H1 (cell line): ENCODE measurements at regions not wholly inside any gene's neighbourhood (a gene's known extent, or its start where the extent isn't known, plus 50 kb on each side); places are given as distances from the start of the nearest gene placed in this dataset.

ENCODE experiments used
- CTCF ChIA-PET: fragments of 300-600 bp; sonication (Branson Sonifier 250); formaldehyde crosslinking; loops from one replicate; lab custom pipeline; 2021; ENCODE audit not compliant: partially characterized antibody; lab: Charles Lee
- POLR2A ChIA-PET: fragments of 300-600 bp; sonication (Branson Sonifier 250); formaldehyde crosslinking; loops from one replicate; lab custom pipeline; 2021; ENCODE audit warnings: inconsistent platforms; ENCODE audit not compliant: partially characterized antibody; lab: Charles Lee
- DNase-seq, 2 experiments: peaks; one replicate each; pipeline versions ENCODE4 v3.0.0 to v3.0.0-alpha.2; 2010 to 2022; ENCODE audit warnings: low spot score in 2 of 2, low read depth in 1 of 2, mixed read lengths in 1 of 2
- FAIRE-seq: peaks from 2 replicates; lab custom pipeline; 2011; peaks lifted over from hg19 to GRCh38; lab: Jason Lieb, UNC
- H2AFZ ChIP-seq: 2 replicates; pipeline ENCODE4 v1.8.1; 2012; ENCODE audit warnings: low read length, inconsistent platforms
- H2AK5ac ChIP-seq: 2 replicates; pipeline ENCODE4 v1.6.1; 2013; ENCODE audit warnings: low read depth, low read length
- H2BK120ac ChIP-seq: replicated peaks from 2 replicates; pipeline ENCODE3; 2013; ENCODE audit warnings: low read depth, low read length, inconsistent platforms
- H2BK12ac ChIP-seq: 2 replicates; pipeline ENCODE4 v1.6.1; 2013; ENCODE audit warnings: low read depth, low read length
- H2BK15ac ChIP-seq: 2 replicates; pipeline ENCODE4 v1.6.1; 2013; ENCODE audit warnings: low read length
- H2BK20ac ChIP-seq: 2 replicates; pipeline ENCODE4 v1.6.1; 2013; ENCODE audit warnings: low read length
- H2BK5ac ChIP-seq: 2 replicates; pipeline ENCODE4 v1.6.1; 2013; ENCODE audit warnings: low read depth, low read length
- H3K14ac ChIP-seq: 2 replicates; pipeline ENCODE4 v1.6.1; 2013; ENCODE audit warnings: inconsistent platforms; ENCODE audit not compliant: insufficient read length
- H3K18ac ChIP-seq: 2 replicates; pipeline ENCODE4 v1.6.1; 2013; ENCODE audit warnings: low read length; ENCODE audit errors: extremely low read depth
- H3K23ac ChIP-seq: 2 replicates; pipeline ENCODE4 v1.6.1; 2013; ENCODE audit warnings: inconsistent platforms; ENCODE audit not compliant: insufficient read length
- H3K23me2 ChIP-seq: 2 replicates; pipeline ENCODE4 v1.6.1; 2013; ENCODE audit warnings: low read depth, low read length
- H3K27ac ChIP-seq: 2 replicates; pipeline ENCODE4 v1.6.1; 2011; ENCODE audit warnings: low read depth, low read length, inconsistent platforms
- H3K27me3 ChIP-seq, 4 experiments: replicated peaks in 1 of 4; 1 replicate in 1 of 4; 2 replicates in 3 of 4; pipeline versions ENCODE4 v1.6.1 to v1.8.1; 2011 to 2013; ENCODE audit warnings: low read length in 3 of 4, mild to moderate bottlenecking in 3 of 4, inconsistent platforms in 2 of 4, mixed read lengths in 2 of 4, moderate library complexity in 1 of 4; ENCODE audit not compliant: control insufficient read depth in 3 of 4, insufficient read depth in 3 of 4; ENCODE audit errors: extremely low read depth in 1 of 4
- H3K36me3 ChIP-seq, 4 experiments: 2 replicates each; pipeline versions ENCODE4 v1.6.1 to v1.8.1; 2011 to 2013; ENCODE audit warnings: mild to moderate bottlenecking in 4 of 4, low read length in 3 of 4, moderate library complexity in 2 of 4, control low read depth in 1 of 4, inconsistent platforms in 1 of 4; ENCODE audit not compliant: insufficient read depth in 4 of 4, control insufficient read depth in 2 of 4
- H3K4ac ChIP-seq: replicated peaks from 2 replicates; pipeline ENCODE3; 2013; ENCODE audit warnings: low read length, low read depth, mixed read lengths, inconsistent platforms; ENCODE audit not compliant: insufficient read length
- H3K4me1 ChIP-seq, 4 experiments: replicated peaks in 1 of 4; 1 replicate in 1 of 4; 2 replicates in 3 of 4; pipeline versions ENCODE4 v1.6.1 to v1.8.1; 2011 to 2013; ENCODE audit warnings: low read length in 3 of 4, inconsistent platforms in 2 of 4, mixed read lengths in 1 of 4; ENCODE audit not compliant: insufficient read depth in 4 of 4, control insufficient read depth in 3 of 4
- H3K4me2 ChIP-seq, 2 experiments: 2 replicates each; pipeline versions ENCODE4 v1.6.1 to v1.8.1; 2011 to 2013; ENCODE audit warnings: low read depth in 2 of 2, low read length in 2 of 2, control low read depth in 1 of 2, inconsistent platforms in 1 of 2, mild to moderate bottlenecking in 1 of 2; ENCODE audit not compliant: insufficient read depth in 1 of 2
- H3K4me3 ChIP-seq, 4 experiments: fragments of 200-600, 300-600 bp in 1 of 4; sonication (generic), shearing (Covaris generic), sonication (Bioruptor Twin) in 1 of 4; 2 replicates each; pipeline versions ENCODE4 v1.5.1 to v1.8.1; 2011 to 2016; ENCODE audit warnings: low read length in 4 of 4, low read depth in 3 of 4, control low read depth in 2 of 4, inconsistent platforms in 2 of 4, mild to moderate bottlenecking in 2 of 4, mixed read lengths in 1 of 4, moderate library complexity in 1 of 4; ENCODE audit not compliant: insufficient read depth in 2 of 4; ENCODE audit errors: extremely low read depth in 1 of 4
- H3K56ac ChIP-seq: replicated peaks from 2 replicates; pipeline ENCODE3; 2013; ENCODE audit warnings: low read depth, mild to moderate bottlenecking, mixed read lengths, low read length, inconsistent platforms; ENCODE audit not compliant: insufficient read length
- H3K79me1 ChIP-seq: 2 replicates; pipeline ENCODE4 v1.6.1; 2013; ENCODE audit warnings: low read depth, low read length, control low read depth
- H3K79me2 ChIP-seq, 2 experiments: 2 replicates each; pipeline versions ENCODE4 v1.6.1 to v1.8.1; 2012 to 2013; ENCODE audit warnings: low read length in 2 of 2, mild to moderate bottlenecking in 2 of 2, inconsistent platforms in 1 of 2; ENCODE audit not compliant: insufficient read depth in 2 of 2, control insufficient read depth in 1 of 2
- H3K9ac ChIP-seq, 4 experiments: replicated peaks in 1 of 4; 1 replicate in 1 of 4; 2 replicates in 3 of 4; pipeline versions ENCODE4 v1.6.1 to v1.8.1; 2011 to 2013; ENCODE audit warnings: low read depth in 3 of 4, low read length in 3 of 4, control low read depth in 2 of 4, mild to moderate bottlenecking in 2 of 4, moderate library complexity in 2 of 4, inconsistent platforms in 1 of 4; ENCODE audit errors: extremely low read depth in 1 of 4
- H3K9me3 ChIP-seq, 2 experiments: 2 replicates each; pipeline versions ENCODE4 v1.6.1 to v1.8.1; 2012 to 2013; ENCODE audit warnings: mild to moderate bottlenecking in 2 of 2, moderate library complexity in 2 of 2, control low read depth in 1 of 2, inconsistent platforms in 1 of 2, low read depth in 1 of 2, low read length in 1 of 2, mixed read lengths in 1 of 2; ENCODE audit not compliant: insufficient read depth in 2 of 2
- H4K20me1 ChIP-seq, 2 experiments: replicated peaks in 1 of 2; 2 replicates each; pipeline versions ENCODE3 to v1.8.1; 2011 to 2013; ENCODE audit warnings: inconsistent platforms in 2 of 2, low read length in 2 of 2, mild to moderate bottlenecking in 1 of 2; ENCODE audit not compliant: insufficient read depth in 2 of 2, control insufficient read depth in 1 of 2
- H4K5ac ChIP-seq: 2 replicates; pipeline ENCODE4 v1.6.1; 2013; ENCODE audit warnings: low read length, low read depth, mixed read lengths, inconsistent platforms; ENCODE audit not compliant: insufficient read length
- H4K8ac ChIP-seq: 2 replicates; pipeline ENCODE4 v1.8.0; 2013; ENCODE audit warnings: mild to moderate bottlenecking, moderate library complexity, low read length, inconsistent platforms; ENCODE audit not compliant: insufficient read depth; ENCODE audit errors: extremely low read depth
- H4K91ac ChIP-seq: replicated peaks from 2 replicates; pipeline ENCODE3; 2013; ENCODE audit warnings: low read length, mixed read lengths, inconsistent platforms; ENCODE audit not compliant: insufficient read length
- BCL11A ChIP-seq, 2 experiments: IDR thresholded peaks; one replicate each; pipeline ENCODE4 v1.6.1; 2011; ENCODE audit warnings: low read depth in 2 of 2, low read length in 2 of 2, mild to moderate bottlenecking in 2 of 2
- CBX5 ChIP-seq: fragments of 300-800, 300-1000 bp; sonication (generic); IDR thresholded peaks from 2 replicates; pipeline ENCODE4 v1.7.1; 2016; ENCODE audit warnings: antibody characterized with exemption, low read length, low read depth
- CBX8 ChIP-seq: fragments of 300-800, 300-1000 bp; sonication (generic); IDR thresholded peaks from 2 replicates; pipeline ENCODE4 v1.7.1; 2016; ENCODE audit warnings: low read depth, low read length, borderline replicate concordance
- CREB1 ChIP-seq: IDR thresholded peaks from 2 replicates; pipeline ENCODE4 v1.6.1; 2012; ENCODE audit warnings: inconsistent platforms
- CTBP2 ChIP-seq: IDR thresholded peaks from 2 replicates; pipeline ENCODE4 v1.7.0; 2011; ENCODE audit warnings: borderline replicate concordance, mild to moderate bottlenecking, moderate library complexity, mixed read lengths, low read length; ENCODE audit not compliant: insufficient read depth, insufficient read length
- HDAC2 ChIP-seq, 2 experiments: fragments of 300-600 bp in 1 of 2; sonication (generic) in 1 of 2; IDR thresholded peaks; 2 replicates each; pipeline ENCODE4 v1.6.1; 2011 to 2012; ENCODE audit warnings: low read depth in 2 of 2, low read length in 2 of 2, mild to moderate bottlenecking in 2 of 2, moderate library complexity in 2 of 2, borderline replicate concordance in 1 of 2, inconsistent platforms in 1 of 2
- JUND ChIP-seq: IDR thresholded peaks from 2 replicates; pipeline ENCODE4 v1.6.1; 2011; ENCODE audit warnings: mild to moderate bottlenecking, improper control_type of control experiment, low read length
- KDM4A ChIP-seq: IDR thresholded peaks from one replicate; pipeline ENCODE4 v1.7.1; 2012; ENCODE audit warnings: low read depth, mild to moderate bottlenecking, moderate library complexity, low read length, inconsistent platforms; ENCODE audit not compliant: severe bottlenecking
- SIX5 ChIP-seq: IDR thresholded peaks from 2 replicates; pipeline ENCODE4 v1.6.1; 2011; ENCODE audit warnings: mild to moderate bottlenecking, low read depth, low read length
- SP4 ChIP-seq: IDR thresholded peaks from 2 replicates; pipeline ENCODE4 v1.6.1; 2012; ENCODE audit warnings: low read length, inconsistent platforms
- SUZ12 ChIP-seq: fragments of 200-600 bp; sonication (generic); IDR thresholded peaks from 2 replicates; pipeline ENCODE4 v1.6.1; 2012; ENCODE audit warnings: mild to moderate bottlenecking, inconsistent platforms, low read length, moderate library complexity, mixed read lengths
- WGBS, 2 experiments: shearing (Covaris generic) in 1 of 2; methylation state at CpG; one replicate each; pipeline versions ENCODE4 v1.1.6 to v1.1.7; 2013 to 2015; ENCODE audit warnings: low lambda C conversion rate in 2 of 2, mixed read lengths in 2 of 2, inconsistent platforms in 1 of 2, low coverage in 1 of 2, missing lambda C conversion rate in 1 of 2; ENCODE audit not compliant: insufficient replicate concordance in 2 of 2, insufficient coverage in 1 of 2, insufficient read length in 1 of 2; ENCODE audit errors: extremely low coverage in 1 of 2, missing lambda C conversion rate in 1 of 2; 5-methylcytosine and 5-hydroxymethylcytosine counted together

DNA sequence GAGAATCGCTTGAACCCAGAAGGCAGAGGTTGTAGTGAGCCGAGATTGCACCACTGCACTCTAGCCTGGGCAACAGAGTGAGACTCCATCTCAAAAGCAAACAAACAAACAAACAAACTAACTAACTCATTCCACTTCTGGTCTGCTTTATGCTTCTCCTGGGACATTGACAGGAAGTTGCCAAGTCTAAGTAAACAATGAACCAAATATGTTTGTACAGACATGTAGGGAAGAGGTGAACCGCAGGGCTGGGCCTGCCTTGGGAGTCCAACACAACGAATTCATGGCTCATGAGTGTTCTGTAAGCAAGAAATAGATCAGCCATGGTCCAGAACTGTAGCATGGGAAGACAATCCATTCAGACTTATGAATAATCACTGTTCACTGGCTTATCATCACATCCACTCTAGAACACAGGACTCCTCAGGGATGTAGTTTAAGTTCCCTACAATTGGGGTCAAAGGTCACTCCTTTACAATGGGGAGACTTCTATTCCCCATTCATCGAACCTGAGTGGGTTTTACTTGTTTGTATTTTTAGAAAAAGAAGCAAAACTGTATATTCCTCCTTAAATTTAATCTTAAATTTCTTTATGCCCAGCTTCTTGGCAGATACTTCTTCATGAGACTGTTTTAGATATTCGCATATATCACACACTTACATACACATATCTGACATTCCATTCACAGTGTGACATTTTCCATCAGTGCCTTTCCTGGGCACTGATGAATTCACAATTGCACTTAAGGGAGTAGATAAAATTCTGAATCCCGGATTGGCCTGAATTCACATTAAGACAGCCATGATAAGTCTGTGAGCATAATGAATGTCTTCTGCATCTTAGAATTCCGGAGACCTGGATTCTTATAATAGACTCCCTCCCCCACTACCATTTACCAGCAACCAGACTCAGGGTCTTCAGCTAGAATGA lies 159.1 kb upstream of the EEPD1 start:
- Histone ChIP-seq H2AK5ac (no peak overlapping the region), H2BK20ac (no peak overlapping the region), H3K27me3 (no peaks in the 10 kb centered on the region), H3K18ac (no peak overlapping the region), H4K8ac (no peak overlapping the region), H3K9me3 (no peaks in the 10 kb centered on the region), H3K23ac (no peak overlapping the region), H2BK5ac (no peak overlapping the region), H2BK15ac (no peak overlapping the region), H4K20me1 (no peaks in the 10 kb centered on the region), H3K4me3 (no peak overlapping the region), H2BK120ac (no peak overlapping the region), H3K23me2 (no peaks in the 10 kb centered on the region), H3K4me2 (no peak overlapping the region), H3K36me3 (no peaks in the 10 kb centered on the region), H3K4me1 (no peaks in the 10 kb centered on the region), H3K79me2 (no peaks in the 10 kb centered on the region), H2AFZ (no peak overlapping the region), H2BK12ac (no peak overlapping the region), H3K4ac (no peak overlapping the region), H3K79me1 (no peaks in the 10 kb centered on the region), H3K27ac (no peak overlapping the region), H3K56ac (no peak overlapping the region), H4K91ac (no peak overlapping the region), H3K9ac (no peak overlapping the region), H4K5ac (no peak overlapping the region), H3K14ac (no peak overlapping the region)
- FAIRE-seq (no peak), DNase-seq (no peak)
- WGBS, 2 experiments: 92% methylated on average over 8 of the region's 8 CpGs; no CpG with 5 or more reads in 1 of the 2 experiments
- ChIA-PET CTCF (interaction anchor here (1.2 to 1.4 kb wide), 2 partner anchors 27 to 297 kb away, joined by 3 to 5 read pairs; no protein-coding TSS in a partner anchor), POLR2A (no interaction called here)
- TF ChIP-seq BCL11A (IDR thresholded peaks at IDR 0.05; ENCODE audit: low read depth in 2 of 2, low read length in 2 of 2) (no peak), SUZ12 (no peak), SIX5 (no peak), SP4 (no peak), CBX8 (no peak), HDAC2 (IDR thresholded peaks at IDR 0.05; ENCODE audit: borderline replicate concordance in 1 of 2, low read depth in 2 of 2, low read length in 2 of 2) (no peak), KDM4A (no peak), CREB1 (no peak), CTBP2 (no peak), CBX5 (no peak), JUND (no peak)
